Ascending aorta (tissue), 2 donors: ENCODE measurements at regions not wholly inside any gene's neighbourhood (a gene's known extent, or its start where the extent isn't known, plus 50 kb on each side); places are given as distances from the start of the nearest gene placed in this dataset.

Experiments used
- DNase-seq, 2 donors: peaks; one replicate each; pipeline ENCODE4 v3.0.0-alpha.2; 2019; ENCODE audit warnings: low spot score in 2 of 2
- H3K27ac ChIP-seq, 2 donors: fragments of 200-600 bp; sonication (generic); one replicate each; pipeline ENCODE4 v1.5.1; 2016 to 2017; ENCODE audit warnings: mild to moderate bottlenecking in 1 of 2
- H3K27me3 ChIP-seq: fragments of 200-600 bp; sonication (generic); one replicate; pipeline ENCODE4 v1.5.1; 2017
- H3K36me3 ChIP-seq, 2 donors: fragments of 200-600 bp; sonication (generic); one replicate each; pipeline ENCODE4 v1.5.1; 2016
- H3K4me1 ChIP-seq, 2 donors: fragments of 200-600 bp; sonication (generic); one replicate each; pipeline ENCODE4 v1.5.1; 2016 to 2017; ENCODE audit warnings: mild to moderate bottlenecking in 1 of 2
- H3K4me3 ChIP-seq, 2 donors: fragments of 200-600 bp; sonication (generic); one replicate each; pipeline ENCODE4 v1.5.1; 2016 to 2017; ENCODE audit warnings: mild to moderate bottlenecking in 1 of 2
- H3K9me3 ChIP-seq, 2 donors: fragments of 200-600 bp; sonication (generic); one replicate each; pipeline ENCODE4 v1.5.1; 2016
- intact Hi-C: fragments of 100-400 bp; cut with DNase I; formaldehyde crosslinking; loops from one replicate; pipeline ENCODE4 v1.15.1; 2023
- TF ChIP-seq, protein P1 (sequence below), 3 experiments: fragments of 200-600 bp in 2 of 3; fragments of 450-650 bp in 1 of 3; sonication (generic) in 2 of 3; IDR thresholded peaks; one replicate each; pipeline ENCODE4 v1.5.1; 2016 to 2019; ENCODE audit warnings: antibody characterized with exemption in 3 of 3, mild to moderate bottlenecking in 1 of 3, moderate library complexity in 1 of 3

DNA sequence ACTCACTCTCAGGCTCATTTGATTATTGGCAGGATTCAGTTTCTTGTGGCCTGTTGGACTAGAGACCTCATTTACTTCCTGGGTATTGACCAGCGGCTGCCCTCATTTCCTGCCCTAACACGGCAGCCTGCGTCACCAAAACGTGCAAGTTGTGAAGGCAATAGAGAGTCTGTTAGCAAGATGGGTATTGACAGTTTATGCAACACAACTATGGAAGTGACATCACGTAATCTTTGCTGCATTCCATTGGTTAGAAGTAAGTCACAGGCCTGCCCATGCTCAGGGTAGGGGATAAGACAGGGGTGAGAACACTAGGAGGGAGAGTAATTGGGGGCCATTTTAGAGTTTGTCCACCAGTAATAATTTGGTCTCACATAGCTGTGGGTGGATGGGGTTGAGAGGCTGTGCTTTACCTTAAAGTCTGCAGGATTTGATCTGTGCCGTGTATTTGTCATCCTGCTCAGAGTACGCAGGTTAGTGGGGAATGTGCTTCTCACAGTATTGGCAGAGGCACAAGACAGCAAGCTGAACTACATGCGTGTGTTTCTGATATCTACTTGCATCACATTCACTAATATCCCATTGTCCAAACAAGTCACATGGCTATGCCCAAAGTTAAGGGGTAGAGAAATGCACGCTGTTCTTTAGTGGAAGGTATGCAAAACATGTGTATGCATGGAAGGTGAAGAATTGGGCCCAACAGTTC, 83.3 kb downstream of the EDEM1 start:
- H3K4me1 ChIP-seq, result no peaks in the 10 kb centered on the region
- H3K36me3 ChIP-seq, result no peaks in the 10 kb centered on the region
- intact Hi-C loops, result no loop called here
- no peak overlapping the region for H3K27ac ChIP-seq
- no peak overlapping the region for H3K4me3 ChIP-seq
- TF ChIP-seq, protein P1, sequence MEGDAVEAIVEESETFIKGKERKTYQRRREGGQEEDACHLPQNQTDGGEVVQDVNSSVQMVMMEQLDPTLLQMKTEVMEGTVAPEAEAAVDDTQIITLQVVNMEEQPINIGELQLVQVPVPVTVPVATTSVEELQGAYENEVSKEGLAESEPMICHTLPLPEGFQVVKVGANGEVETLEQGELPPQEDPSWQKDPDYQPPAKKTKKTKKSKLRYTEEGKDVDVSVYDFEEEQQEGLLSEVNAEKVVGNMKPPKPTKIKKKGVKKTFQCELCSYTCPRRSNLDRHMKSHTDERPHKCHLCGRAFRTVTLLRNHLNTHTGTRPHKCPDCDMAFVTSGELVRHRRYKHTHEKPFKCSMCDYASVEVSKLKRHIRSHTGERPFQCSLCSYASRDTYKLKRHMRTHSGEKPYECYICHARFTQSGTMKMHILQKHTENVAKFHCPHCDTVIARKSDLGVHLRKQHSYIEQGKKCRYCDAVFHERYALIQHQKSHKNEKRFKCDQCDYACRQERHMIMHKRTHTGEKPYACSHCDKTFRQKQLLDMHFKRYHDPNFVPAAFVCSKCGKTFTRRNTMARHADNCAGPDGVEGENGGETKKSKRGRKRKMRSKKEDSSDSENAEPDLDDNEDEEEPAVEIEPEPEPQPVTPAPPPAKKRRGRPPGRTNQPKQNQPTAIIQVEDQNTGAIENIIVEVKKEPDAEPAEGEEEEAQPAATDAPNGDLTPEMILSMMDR (IDR thresholded peaks at IDR 0.05), result no peak
- no peaks in the 10 kb centered on the region for H3K27me3 ChIP-seq
- H3K9me3 ChIP-seq, result no peaks in the 10 kb centered on the region
- no peak for DNase-seq

DNA sequence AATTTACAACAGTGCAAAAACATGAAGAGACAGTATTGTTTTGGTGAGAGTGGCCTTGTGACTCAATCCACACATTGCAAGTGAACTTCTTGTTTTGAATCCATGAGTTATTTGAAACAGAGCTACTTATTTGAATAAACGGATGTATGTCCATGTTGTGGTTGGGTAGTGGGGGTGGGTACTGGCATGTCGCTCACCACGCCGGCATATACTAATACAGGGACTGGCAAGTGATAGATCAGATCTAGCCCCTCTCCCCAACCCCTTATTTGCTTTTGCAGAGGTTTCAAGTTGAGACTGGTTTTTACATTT, 83.8 kb downstream of the EDEM1 start:
- intact Hi-C loops, result no loop called here
- Histone ChIP-seq H3K4me1 (no peaks in the 10 kb centered on the region), H3K9me3 (no peaks in the 10 kb centered on the region), H3K27me3 (no peaks in the 10 kb centered on the region), H3K4me3 (no peak overlapping the region), H3K36me3 (no peaks in the 10 kb centered on the region), H3K27ac (no peak overlapping the region)
- no peak for DNase-seq
- TF ChIP-seq, protein P1 (IDR thresholded peaks at IDR 0.05), result no peak

DNA sequence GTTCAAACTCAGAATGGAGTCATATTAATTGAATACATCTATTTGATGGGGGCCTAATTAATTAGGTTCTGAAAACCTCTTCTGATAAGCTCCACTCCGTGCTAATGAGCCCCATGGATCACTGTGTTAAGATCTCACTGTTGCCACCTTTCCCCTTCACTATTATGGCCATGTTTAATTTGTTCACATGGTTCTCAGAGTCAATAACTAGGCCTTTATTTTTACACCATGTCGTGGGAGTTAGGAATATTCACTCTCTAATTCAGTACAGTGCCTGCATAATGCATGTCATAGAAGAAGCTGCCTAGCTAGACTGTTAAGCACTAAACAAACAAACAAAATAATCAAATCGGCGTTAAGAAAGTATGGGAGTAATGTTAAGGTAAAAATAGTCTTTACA, 84.9 kb downstream of the EDEM1 start:
- H3K36me3 ChIP-seq, result no peaks in the 10 kb centered on the region
- H3K4me3 ChIP-seq, result no peak overlapping the region
- H3K27me3 ChIP-seq, result no peaks in the 10 kb centered on the region
- no peaks in the 10 kb centered on the region for H3K9me3 ChIP-seq
- no peak overlapping the region for H3K27ac ChIP-seq
- DNase-seq, result no peak
- intact Hi-C loops, result no loop called here
- TF ChIP-seq, protein P1 (IDR thresholded peaks at IDR 0.05), result no peak
- H3K4me1 ChIP-seq, result no peaks in the 10 kb centered on the region

DNA sequence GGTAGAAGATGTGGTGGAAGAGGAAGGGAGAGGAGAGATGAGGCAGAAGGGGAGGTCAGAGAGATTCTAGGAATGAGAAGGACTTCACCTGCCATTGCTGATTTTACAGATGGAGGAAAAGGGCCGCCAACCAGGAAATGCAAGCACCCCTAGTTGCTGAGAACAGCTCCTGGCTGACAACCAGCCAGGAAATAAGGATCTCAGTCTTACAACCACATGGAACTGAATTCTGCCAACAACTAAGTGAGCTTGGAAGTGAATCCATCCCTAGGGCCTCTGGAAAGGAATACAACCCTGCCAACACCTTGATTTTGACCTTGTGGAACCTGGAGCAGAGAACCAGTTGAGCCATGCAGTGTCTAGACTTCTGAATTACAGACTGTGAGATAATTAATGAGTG, 86.6 kb downstream of the EDEM1 start:
- H3K4me1 ChIP-seq, result no peaks in the 10 kb centered on the region
- no peak for DNase-seq
- TF ChIP-seq, protein P1 (IDR thresholded peaks at IDR 0.05), result no peak
- H3K36me3 ChIP-seq, result no peaks in the 10 kb centered on the region
- intact Hi-C loops, result no loop called here
- H3K9me3 ChIP-seq, result no peaks in the 10 kb centered on the region
- no peak overlapping the region for H3K27ac ChIP-seq
- no peaks in the 10 kb centered on the region for H3K27me3 ChIP-seq
- H3K4me3 ChIP-seq, result no peak overlapping the region

DNA sequence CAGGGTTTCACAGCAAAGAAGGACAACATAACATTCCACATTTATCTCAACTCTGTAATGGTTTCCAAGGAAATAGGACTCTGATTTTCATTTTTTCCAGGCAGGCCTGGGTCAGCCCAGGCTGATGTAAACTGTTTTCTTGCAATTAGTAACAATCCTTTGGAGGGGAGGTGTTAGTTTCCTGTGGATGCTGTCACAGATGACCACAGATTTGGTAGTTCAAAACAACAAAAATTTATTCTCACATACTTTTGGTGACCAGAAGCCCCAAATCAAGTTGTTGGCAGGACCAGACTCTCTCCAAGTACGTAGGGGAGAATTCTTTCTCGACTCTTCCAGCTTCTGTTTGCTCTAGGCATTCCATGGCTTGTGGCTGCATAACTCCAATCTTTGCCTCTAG, 88.0 kb downstream of the EDEM1 start:
- intact Hi-C loops, result no loop called here
- Histone ChIP-seq H3K4me3 (no peak overlapping the region), H3K9me3 (no peaks in the 10 kb centered on the region), H3K4me1 (no peaks in the 10 kb centered on the region), H3K36me3 (no peaks in the 10 kb centered on the region), H3K27me3 (no peaks in the 10 kb centered on the region), H3K27ac (no peak overlapping the region)
- DNase-seq, result no peak
- TF ChIP-seq, protein P1 (IDR thresholded peaks at IDR 0.05), result no peak

DNA sequence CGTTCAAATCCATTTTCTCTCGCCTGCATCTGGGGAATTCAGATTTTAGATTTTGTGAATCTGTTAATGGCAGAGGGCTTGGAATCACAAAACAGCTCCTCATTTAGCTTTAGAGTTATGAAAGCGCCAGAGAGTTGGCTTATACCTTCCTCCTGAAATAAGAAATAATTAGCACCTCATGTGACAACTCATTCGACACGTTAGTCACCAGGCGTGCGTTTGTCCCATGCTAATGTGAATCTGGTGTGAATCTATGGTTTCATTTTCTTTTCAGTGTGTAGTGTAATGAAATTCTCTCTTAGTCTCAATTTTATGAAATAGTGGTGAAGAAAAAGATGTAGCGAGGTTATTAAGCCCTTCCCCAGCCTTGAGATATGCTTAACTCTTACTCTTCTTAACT, 89.4 kb downstream of the EDEM1 start:
- DNase-seq, result no peak
- Histone ChIP-seq H3K4me3 (no peak overlapping the region), H3K27me3 (no peaks in the 10 kb centered on the region), H3K36me3 (no peaks in the 10 kb centered on the region), H3K9me3 (peaks cover 0 to 9% of the 10 kb centered on the region in 2 donors), H3K27ac (no peak overlapping the region), H3K4me1 (no peaks in the 10 kb centered on the region)
- TF ChIP-seq, protein P1 (IDR thresholded peaks at IDR 0.05), result no peak
- intact Hi-C loops, result no loop called here
